ENCODE measurements at regions not wholly inside any gene's neighbourhood (a gene's known extent, or its start where the extent isn't known, plus 50 kb on each side); places are given as distances from the start of the nearest gene placed in this dataset.

DNA sequence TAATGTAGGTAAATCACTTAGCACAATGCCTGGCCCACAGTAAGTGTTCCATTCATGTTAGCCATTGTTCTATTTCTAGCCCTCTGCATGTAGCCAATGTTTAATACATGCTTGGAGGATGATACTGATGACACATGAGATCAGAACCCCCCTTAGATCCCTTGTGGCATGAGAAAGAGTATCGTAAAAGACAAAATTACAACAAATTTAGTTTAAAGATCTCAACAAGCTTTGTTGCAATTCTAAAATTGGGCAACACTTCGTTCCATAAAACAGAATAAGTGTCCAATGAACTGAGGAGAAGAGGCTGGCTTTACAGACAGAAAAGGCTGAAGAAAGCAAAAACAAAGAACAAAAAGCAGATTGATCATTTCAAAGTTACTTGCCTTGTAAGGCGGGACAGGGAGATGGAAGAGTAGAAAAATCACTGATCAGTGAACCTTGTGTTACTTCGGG lies 148.7 kb upstream of the SLC1A4 start:
- no peak for DNase-seq (ENCODE audit: low read depth)
- no peak for TF ChIP-seq CTCF (IDR thresholded peaks at IDR 0.05; ENCODE audit: low read length, missing control alignments)
- H3K4me3 ChIP-seq (replicated peaks; ENCODE audit: low read depth, low read length), result no peak overlapping the region

GRCh38 chr2:64841461-64841860 lies 147.7 kb upstream of the SLC1A4 start:
- no peak for DNase-seq (ENCODE audit: low read depth)
- no peak overlapping the region for H3K4me3 ChIP-seq (replicated peaks; ENCODE audit: low read depth, low read length)
- no peak for TF ChIP-seq CTCF (IDR thresholded peaks at IDR 0.05; ENCODE audit: low read length, missing control alignments)

DNA sequence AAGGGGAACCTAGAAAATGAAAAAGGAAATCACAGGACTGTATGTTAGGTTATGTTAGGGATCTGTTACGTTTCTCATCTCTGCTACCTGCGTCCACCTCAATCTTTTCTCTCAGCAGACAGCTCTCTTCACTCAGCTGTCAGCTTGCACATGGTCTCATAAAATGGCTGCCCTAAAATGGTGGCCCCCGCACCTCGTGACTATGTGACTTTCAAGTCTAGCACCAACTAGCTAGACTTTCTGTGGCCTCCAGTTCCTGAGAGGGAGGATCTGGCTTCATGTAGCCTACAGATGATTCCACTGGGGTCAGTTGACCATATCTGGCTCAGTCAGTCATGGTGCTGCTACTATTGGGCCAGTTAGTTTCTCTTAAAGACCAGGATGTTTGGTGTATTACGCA lies 147.2 kb upstream of the SLC1A4 start:
- no peak overlapping the region for H3K4me3 ChIP-seq (replicated peaks; ENCODE audit: low read depth, low read length)
- no peak for TF ChIP-seq CTCF (IDR thresholded peaks at IDR 0.05; ENCODE audit: low read length, missing control alignments)
- DNase-seq (ENCODE audit: low read depth), result no peak

GRCh38 chr2:64844087-64844486 lies 145.1 kb upstream of the SLC1A4 start:
- TF ChIP-seq CTCF (IDR thresholded peaks at IDR 0.05; ENCODE audit: low read length, missing control alignments), result no peak
- no peak overlapping the region for H3K4me3 ChIP-seq (replicated peaks; ENCODE audit: low read depth, low read length)
- DNase-seq (ENCODE audit: low read depth), result no peak

GRCh38 chr2:64845273-64845905 lies 143.8 kb upstream of the SLC1A4 start:
- no peak for TF ChIP-seq CTCF (IDR thresholded peaks at IDR 0.05; ENCODE audit: low read length, missing control alignments)
- DNase-seq (ENCODE audit: low read depth), result no peak

GRCh38 chr2:64846177-64846576 lies 143.0 kb upstream of the SLC1A4 start:
- H3K4me3 ChIP-seq (replicated peaks; ENCODE audit: low read depth, low read length), result no peak overlapping the region
- DNase-seq (ENCODE audit: low read depth), result peak; percentile 86
- TF ChIP-seq CTCF (IDR thresholded peaks at IDR 0.05; ENCODE audit: low read length, missing control alignments), result no peak

More at GRCh38 chr2:64845273-64845905, 143.8 kb upstream of the SLC1A4 start:
- no peak overlapping the region for H3K4me3 ChIP-seq (replicated peaks; ENCODE audit: low read depth, low read length)

- no peak for DNase-seq (ENCODE audit: low read depth)
- no peak for TF ChIP-seq CTCF (IDR thresholded peaks at IDR 0.05; ENCODE audit: low read length, missing control alignments)
- no peak overlapping the region for H3K4me3 ChIP-seq (replicated peaks; ENCODE audit: low read depth, low read length)
Measured at GRCh38 chr2:64847930-64848329, 141.3 kb upstream of the SLC1A4 start.

All from fibroblast of pulmonary artery (primary cell).